ENCODE measurements at regions not wholly inside any gene's neighbourhood (a gene's known extent, or its start where the extent isn't known, plus 50 kb on each side); places are given as distances from the start of the nearest gene placed in this dataset.

GRCh38 chr4:95644417-95644816 is 95.6 kb upstream of the UNC5C start:
- TF ChIP-seq, protein P1, sequence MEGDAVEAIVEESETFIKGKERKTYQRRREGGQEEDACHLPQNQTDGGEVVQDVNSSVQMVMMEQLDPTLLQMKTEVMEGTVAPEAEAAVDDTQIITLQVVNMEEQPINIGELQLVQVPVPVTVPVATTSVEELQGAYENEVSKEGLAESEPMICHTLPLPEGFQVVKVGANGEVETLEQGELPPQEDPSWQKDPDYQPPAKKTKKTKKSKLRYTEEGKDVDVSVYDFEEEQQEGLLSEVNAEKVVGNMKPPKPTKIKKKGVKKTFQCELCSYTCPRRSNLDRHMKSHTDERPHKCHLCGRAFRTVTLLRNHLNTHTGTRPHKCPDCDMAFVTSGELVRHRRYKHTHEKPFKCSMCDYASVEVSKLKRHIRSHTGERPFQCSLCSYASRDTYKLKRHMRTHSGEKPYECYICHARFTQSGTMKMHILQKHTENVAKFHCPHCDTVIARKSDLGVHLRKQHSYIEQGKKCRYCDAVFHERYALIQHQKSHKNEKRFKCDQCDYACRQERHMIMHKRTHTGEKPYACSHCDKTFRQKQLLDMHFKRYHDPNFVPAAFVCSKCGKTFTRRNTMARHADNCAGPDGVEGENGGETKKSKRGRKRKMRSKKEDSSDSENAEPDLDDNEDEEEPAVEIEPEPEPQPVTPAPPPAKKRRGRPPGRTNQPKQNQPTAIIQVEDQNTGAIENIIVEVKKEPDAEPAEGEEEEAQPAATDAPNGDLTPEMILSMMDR (IDR thresholded peaks at IDR 0.05; ENCODE audit: unreplicated experiment), result no peak
- H3K9me3 Mint-ChIP-seq (ENCODE audit: low read depth), result no peaks in the 10 kb centered on the region
- no peaks in the 10 kb centered on the region for H3K36me3 Mint-ChIP-seq (ENCODE audit: insufficient read depth)
- peaks cover 6% of the 10 kb centered on the region for H3K4me1 Mint-ChIP-seq (ENCODE audit: low read depth)
- H3K27me3 Mint-ChIP-seq, result no peaks in the 10 kb centered on the region
- DNase-seq (ENCODE audit: low spot score, unreplicated experiment), result no peak
- no peak overlapping the region for H3K27ac Mint-ChIP-seq
- H3K4me3 Mint-ChIP-seq (ENCODE audit: low read depth), result no peak overlapping the region

DNA sequence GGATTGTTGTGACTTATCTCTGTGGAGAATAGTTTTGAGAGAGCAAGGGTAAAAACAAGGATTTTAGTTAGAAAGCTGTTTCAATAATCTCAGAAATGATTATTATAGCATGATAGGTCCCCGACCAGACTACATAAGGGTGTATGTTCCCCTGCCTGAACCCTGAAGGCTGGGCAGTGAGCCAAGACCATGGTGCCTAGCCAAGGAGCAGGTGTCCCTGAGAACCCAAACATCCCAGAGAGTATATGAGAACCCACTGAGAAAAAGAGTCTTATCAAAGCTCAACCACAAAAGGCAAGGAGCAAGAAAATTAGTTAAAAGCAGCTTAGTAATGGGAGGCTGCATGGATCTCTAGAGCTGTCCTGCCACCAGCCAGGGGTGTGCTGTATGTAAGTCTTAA is 94.9 kb upstream of the UNC5C start:
- TF ChIP-seq, protein P1 (IDR thresholded peaks at IDR 0.05; ENCODE audit: unreplicated experiment), result no peak
- no peaks in the 10 kb centered on the region for H3K9me3 Mint-ChIP-seq (ENCODE audit: low read depth)
- no peak overlapping the region for H3K27ac Mint-ChIP-seq
- no peak overlapping the region for H3K4me3 Mint-ChIP-seq (ENCODE audit: low read depth)
- no peak for DNase-seq (ENCODE audit: low spot score, unreplicated experiment)
- no peaks in the 10 kb centered on the region for H3K36me3 Mint-ChIP-seq (ENCODE audit: insufficient read depth)
- H3K4me1 Mint-ChIP-seq (ENCODE audit: low read depth), result peaks cover 6% of the 10 kb centered on the region
- H3K27me3 Mint-ChIP-seq, result no peaks in the 10 kb centered on the region

GRCh38 chr4:95641571-95641970 is 92.8 kb upstream of the UNC5C start:
- H3K4me1 Mint-ChIP-seq (ENCODE audit: low read depth), result peaks cover 6% of the 10 kb centered on the region

GRCh38 chr4:95640311-95640710 is 91.5 kb upstream of the UNC5C start:
- Mint-ChIP-seq H3K4me1 (ENCODE audit: low read depth) (peaks cover 6% of the 10 kb centered on the region), H3K36me3 (ENCODE audit: insufficient read depth) (no peaks in the 10 kb centered on the region), H3K27me3 (no peaks in the 10 kb centered on the region), H3K27ac (no peak overlapping the region), H3K4me3 (ENCODE audit: low read depth) (no peak overlapping the region), H3K9me3 (ENCODE audit: low read depth) (no peaks in the 10 kb centered on the region)
- TF ChIP-seq, protein P1 (IDR thresholded peaks at IDR 0.05; ENCODE audit: unreplicated experiment), result no peak
- DNase-seq (ENCODE audit: low spot score, unreplicated experiment), result no peak

More at GRCh38 chr4:95641571-95641970, 92.8 kb upstream of the UNC5C start:
- Mint-ChIP-seq H3K27ac (no peak overlapping the region), H3K4me3 (ENCODE audit: low read depth) (no peak overlapping the region), H3K9me3 (ENCODE audit: low read depth) (no peaks in the 10 kb centered on the region), H3K36me3 (ENCODE audit: insufficient read depth) (no peaks in the 10 kb centered on the region), H3K27me3 (no peaks in the 10 kb centered on the region)
- TF ChIP-seq, protein P1 (IDR thresholded peaks at IDR 0.05; ENCODE audit: unreplicated experiment), result no peak
- no peak for DNase-seq (ENCODE audit: low spot score, unreplicated experiment)

- H3K4me3 Mint-ChIP-seq (ENCODE audit: low read depth), result no peak overlapping the region
- H3K27ac Mint-ChIP-seq, result no peak overlapping the region
- no peaks in the 10 kb centered on the region for H3K36me3 Mint-ChIP-seq (ENCODE audit: insufficient read depth)
- no peaks in the 10 kb centered on the region for H3K27me3 Mint-ChIP-seq
- H3K4me1 Mint-ChIP-seq (ENCODE audit: low read depth), result peaks cover 6% of the 10 kb centered on the region
- TF ChIP-seq, protein P1 (IDR thresholded peaks at IDR 0.05; ENCODE audit: unreplicated experiment), result no peak
- H3K9me3 Mint-ChIP-seq (ENCODE audit: low read depth), result no peaks in the 10 kb centered on the region
- DNase-seq (ENCODE audit: low spot score, unreplicated experiment), result no peak
Observed at GRCh38 chr4:95638920-95639501, 90.2 kb upstream of the UNC5C start.

Data from progenitor cell of endocrine pancreas (in vitro differentiated cells).